ENCODE measurements at regions not wholly inside any gene's neighbourhood (a gene's known extent, or its start where the extent isn't known, plus 50 kb on each side); places are given as distances from the start of the nearest gene placed in this dataset.
A peak's percentile ranks its signal among the peaks of the same experiment; 100 is the strongest.
"Not testable (repeated sequence)": the region's sequence is repeated elsewhere in the genome, so short reads cannot be mapped to it uniquely, and the experiment has no call there.

GRCh38 chr1:245102149-245102548 is 52.6 kb upstream of the KIF26B start:
- H3K9me3 ChIP-seq (replicated peaks; ENCODE audit: low read length); H3K4me1 ChIP-seq (ENCODE audit: control insufficient read depth, insufficient read depth, low read length); H3K27me3 ChIP-seq (ENCODE audit: control insufficient read depth, insufficient read depth, low read length); H3K4me2 ChIP-seq (ENCODE audit: low read length); H3K4me3 ChIP-seq (ENCODE audit: low read length); H3K36me3 ChIP-seq (ENCODE audit: insufficient read depth, low read length); H3K9ac ChIP-seq (ENCODE audit: low read depth, low read length): not testable (repeated sequence)

GRCh38 chr1:245099401-245099800 is 55.4 kb upstream of the KIF26B start:
- Histone ChIP-seq H3K9me3 (replicated peaks; ENCODE audit: low read length) (no peaks in the 10 kb centered on the region), H3K27me3 (ENCODE audit: control insufficient read depth, insufficient read depth, low read length) (no peaks in the 10 kb centered on the region), H3K4me3 (ENCODE audit: low read length) (no peak overlapping the region), H3K4me1 (ENCODE audit: control insufficient read depth, insufficient read depth, low read length) (no peaks in the 10 kb centered on the region), H3K36me3 (ENCODE audit: insufficient read depth, low read length) (no peaks in the 10 kb centered on the region), H3K4me2 (ENCODE audit: low read length) (no peak overlapping the region), H3K9ac (ENCODE audit: low read depth, low read length) (no peak overlapping the region)

GRCh38 chr1:245098924-245099323 is 55.9 kb upstream of the KIF26B start:
- Histone ChIP-seq H3K4me1 (ENCODE audit: control insufficient read depth, insufficient read depth, low read length) (no peaks in the 10 kb centered on the region), H3K4me2 (ENCODE audit: low read length) (no peak overlapping the region), H3K9ac (ENCODE audit: low read depth, low read length) (no peak overlapping the region), H3K27me3 (ENCODE audit: control insufficient read depth, insufficient read depth, low read length) (no peaks in the 10 kb centered on the region), H3K4me3 (ENCODE audit: low read length) (no peak overlapping the region), H3K9me3 (replicated peaks; ENCODE audit: low read length) (no peaks in the 10 kb centered on the region), H3K36me3 (ENCODE audit: insufficient read depth, low read length) (no peaks in the 10 kb centered on the region)

GRCh38 chr1:245096311-245097066 is 58.3 kb upstream of the KIF26B start:
- Histone ChIP-seq H3K4me1 (ENCODE audit: control insufficient read depth, insufficient read depth, low read length) (peaks cover 12% of the 10 kb centered on the region), H3K9me3 (replicated peaks; ENCODE audit: low read length) (no peaks in the 10 kb centered on the region), H3K27me3 (ENCODE audit: control insufficient read depth, insufficient read depth, low read length) (no peaks in the 10 kb centered on the region), H3K36me3 (ENCODE audit: insufficient read depth, low read length) (no peaks in the 10 kb centered on the region), H3K4me2 (ENCODE audit: low read length) (no peak overlapping the region), H3K9ac (ENCODE audit: low read depth, low read length) (no peak overlapping the region), H3K4me3 (ENCODE audit: low read length) (no peak overlapping the region)

- Histone ChIP-seq H3K4me1 (ENCODE audit: control insufficient read depth, insufficient read depth, low read length) (peaks cover 18% of the 10 kb centered on the region), H3K27me3 (ENCODE audit: control insufficient read depth, insufficient read depth, low read length) (no peaks in the 10 kb centered on the region), H3K36me3 (ENCODE audit: insufficient read depth, low read length) (no peaks in the 10 kb centered on the region), H3K4me3 (ENCODE audit: low read length) (no peak overlapping the region), H3K4me2 (ENCODE audit: low read length) (no peak overlapping the region), H3K9me3 (replicated peaks; ENCODE audit: low read length) (no peaks in the 10 kb centered on the region), H3K9ac (ENCODE audit: low read depth, low read length) (no peak overlapping the region)
Observed at GRCh38 chr1:245095903-245096302, 58.9 kb upstream of the KIF26B start.

- no peak overlapping the region for H3K4me2 ChIP-seq (ENCODE audit: low read length)
- no peaks in the 10 kb centered on the region for H3K27me3 ChIP-seq (ENCODE audit: control insufficient read depth, insufficient read depth, low read length)
- peaks cover 19% of the 10 kb centered on the region for H3K4me1 ChIP-seq (ENCODE audit: control insufficient read depth, insufficient read depth, low read length)
- H3K9ac ChIP-seq (ENCODE audit: low read depth, low read length): no peak overlapping the region
- no peaks in the 10 kb centered on the region for H3K9me3 ChIP-seq (replicated peaks; ENCODE audit: low read length)
- H3K36me3 ChIP-seq (ENCODE audit: insufficient read depth, low read length): no peaks in the 10 kb centered on the region
- H3K4me3 ChIP-seq (ENCODE audit: low read length): no peak overlapping the region
Observed at GRCh38 chr1:245094954-245095353, 59.8 kb upstream of the KIF26B start.

- Histone ChIP-seq H3K9me3 (replicated peaks; ENCODE audit: low read length) (no peaks in the 10 kb centered on the region), H3K36me3 (ENCODE audit: insufficient read depth, low read length) (no peaks in the 10 kb centered on the region), H3K9ac (ENCODE audit: low read depth, low read length) (no peak overlapping the region), H3K27me3 (ENCODE audit: control insufficient read depth, insufficient read depth, low read length) (no peaks in the 10 kb centered on the region), H3K4me1 (ENCODE audit: control insufficient read depth, insufficient read depth, low read length) (peaks cover 19% of the 10 kb centered on the region), H3K4me3 (ENCODE audit: low read length) (no peak overlapping the region), H3K4me2 (ENCODE audit: low read length) (no peak overlapping the region)
Observed at GRCh38 chr1:245094092-245094491, 60.7 kb upstream of the KIF26B start.

- Histone ChIP-seq H3K9me3 (replicated peaks; ENCODE audit: low read length) (no peaks in the 10 kb centered on the region), H3K4me3 (ENCODE audit: low read length) (no peak overlapping the region), H3K27me3 (ENCODE audit: control insufficient read depth, insufficient read depth, low read length) (no peaks in the 10 kb centered on the region), H3K36me3 (ENCODE audit: insufficient read depth, low read length) (no peaks in the 10 kb centered on the region), H3K9ac (ENCODE audit: low read depth, low read length) (peak overlapping the region; percentile 36), H3K4me2 (ENCODE audit: low read length) (no peak overlapping the region), H3K4me1 (ENCODE audit: control insufficient read depth, insufficient read depth, low read length) (peaks cover 19% of the 10 kb centered on the region)
Observed at GRCh38 chr1:245092638-245092976, 62.2 kb upstream of the KIF26B start.

GRCh38 chr1:245091818-245092637 is 62.8 kb upstream of the KIF26B start:
- no peaks in the 10 kb centered on the region for H3K27me3 ChIP-seq (ENCODE audit: control insufficient read depth, insufficient read depth, low read length)
- H3K4me1 ChIP-seq (ENCODE audit: control insufficient read depth, insufficient read depth, low read length): peaks cover 19% of the 10 kb centered on the region
- H3K36me3 ChIP-seq (ENCODE audit: insufficient read depth, low read length): no peaks in the 10 kb centered on the region
- H3K9ac ChIP-seq (ENCODE audit: low read depth, low read length): peak overlapping the region; percentile 36
- peak overlapping the region; percentile 6 for H3K4me3 ChIP-seq (ENCODE audit: low read length)
- peak overlapping the region; percentile 5 for H3K4me2 ChIP-seq (ENCODE audit: low read length)
- H3K9me3 ChIP-seq (replicated peaks; ENCODE audit: low read length): no peaks in the 10 kb centered on the region

GRCh38 chr1:245091171-245091621 is 63.6 kb upstream of the KIF26B start:
- Histone ChIP-seq H3K4me3 (ENCODE audit: low read length) (no peak overlapping the region), H3K9me3 (replicated peaks; ENCODE audit: low read length) (no peaks in the 10 kb centered on the region), H3K27me3 (ENCODE audit: control insufficient read depth, insufficient read depth, low read length) (no peaks in the 10 kb centered on the region), H3K4me1 (ENCODE audit: control insufficient read depth, insufficient read depth, low read length) (peaks cover 24% of the 10 kb centered on the region), H3K9ac (ENCODE audit: low read depth, low read length) (peak overlapping the region; percentile 35), H3K36me3 (ENCODE audit: insufficient read depth, low read length) (no peaks in the 10 kb centered on the region), H3K4me2 (ENCODE audit: low read length) (peak overlapping the region; percentile 5)

- Histone ChIP-seq H3K4me3 (ENCODE audit: low read length) (no peak overlapping the region), H3K4me2 (ENCODE audit: low read length) (no peak overlapping the region), H3K36me3 (ENCODE audit: insufficient read depth, low read length) (no peaks in the 10 kb centered on the region), H3K4me1 (ENCODE audit: control insufficient read depth, insufficient read depth, low read length) (peaks cover 30% of the 10 kb centered on the region), H3K27me3 (ENCODE audit: control insufficient read depth, insufficient read depth, low read length) (no peaks in the 10 kb centered on the region), H3K9me3 (replicated peaks; ENCODE audit: low read length) (no peaks in the 10 kb centered on the region), H3K9ac (ENCODE audit: low read depth, low read length) (no peak overlapping the region)
Observed at GRCh38 chr1:245090491-245091090, 64.2 kb upstream of the KIF26B start.

Data from skeletal muscle satellite cell (primary cell).